IPS-18c (cell line): ENCODE measurements at regions not wholly inside any gene's neighbourhood (a gene's known extent, or its start where the extent isn't known, plus 50 kb on each side); places are given as distances from the start of the nearest gene placed in this dataset.
"Not testable (repeated sequence)": the region's sequence is repeated elsewhere in the genome, so short reads cannot be mapped to it uniquely, and the experiment has no call there.

ENCODE experiments used
- H3K4me3 ChIP-seq: 2 replicates; pipeline ENCODE4 v1.7.0; 2013; ENCODE audit warnings: low read depth, mild to moderate bottlenecking, low read length, moderate library complexity; ENCODE audit not compliant: insufficient read depth
- H3K9me3 ChIP-seq: one replicate; pipeline ENCODE4 v1.6.1; 2013; ENCODE audit warnings: mild to moderate bottlenecking, low read length, moderate library complexity; ENCODE audit not compliant: control insufficient read depth, insufficient read depth

DNA sequence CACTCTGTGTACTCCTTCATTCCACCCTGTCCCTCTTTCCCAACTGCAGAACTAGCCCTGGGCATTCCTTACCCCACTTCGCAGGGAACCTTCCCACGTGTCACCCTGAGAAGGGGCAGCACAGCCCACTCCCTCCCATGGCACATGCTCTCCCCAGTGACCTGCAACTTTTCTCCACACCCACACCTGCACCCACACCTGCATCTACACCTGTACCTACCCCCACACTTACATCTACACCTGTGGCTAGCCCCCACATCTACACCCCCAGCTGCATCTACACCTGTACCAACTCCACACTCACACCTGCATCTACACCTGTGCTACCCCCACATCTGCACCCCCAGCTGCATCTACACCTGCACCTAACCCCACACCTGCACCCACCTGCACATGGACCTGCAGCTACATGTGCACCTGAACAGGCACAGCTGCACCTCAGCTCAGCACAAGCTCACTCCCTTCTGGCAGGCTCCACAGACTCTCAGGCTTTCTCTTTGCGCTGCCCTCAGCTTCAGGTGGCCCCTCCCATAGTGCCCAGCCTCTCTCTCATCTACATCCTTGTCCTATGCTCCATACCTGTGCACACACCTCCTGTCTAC lies 234.1 kb downstream of the TUBA3C start:
- Histone ChIP-seq H3K9me3 (peaks cover 30% of the 10 kb centered on the region), H3K4me3 (no peak overlapping the region; the same call in 1 of the 2 replicates)

DNA sequence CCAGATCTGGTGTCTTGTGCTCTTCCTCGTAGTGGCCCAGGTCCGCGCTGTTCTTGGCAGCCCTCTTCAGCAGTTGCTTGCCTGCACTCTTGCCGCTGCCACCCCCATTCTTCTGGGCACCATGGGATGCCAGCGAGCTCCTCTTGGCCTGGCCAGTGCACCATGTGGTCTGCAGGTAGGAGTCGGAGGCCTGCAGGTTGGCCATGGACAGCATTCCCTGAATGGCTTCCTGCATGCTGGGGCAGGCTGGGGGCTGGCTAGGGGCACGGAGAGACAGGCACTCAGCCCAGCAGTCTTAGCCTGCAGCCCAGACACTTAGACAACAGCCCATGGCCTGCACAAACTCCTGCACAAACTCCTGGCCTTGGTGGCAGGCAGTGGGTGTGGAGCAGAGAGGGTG lies 234.9 kb downstream of the TUBA3C start:
- Histone ChIP-seq H3K4me3 (no peak overlapping the region), H3K9me3 (peaks cover 25% of the 10 kb centered on the region)

DNA sequence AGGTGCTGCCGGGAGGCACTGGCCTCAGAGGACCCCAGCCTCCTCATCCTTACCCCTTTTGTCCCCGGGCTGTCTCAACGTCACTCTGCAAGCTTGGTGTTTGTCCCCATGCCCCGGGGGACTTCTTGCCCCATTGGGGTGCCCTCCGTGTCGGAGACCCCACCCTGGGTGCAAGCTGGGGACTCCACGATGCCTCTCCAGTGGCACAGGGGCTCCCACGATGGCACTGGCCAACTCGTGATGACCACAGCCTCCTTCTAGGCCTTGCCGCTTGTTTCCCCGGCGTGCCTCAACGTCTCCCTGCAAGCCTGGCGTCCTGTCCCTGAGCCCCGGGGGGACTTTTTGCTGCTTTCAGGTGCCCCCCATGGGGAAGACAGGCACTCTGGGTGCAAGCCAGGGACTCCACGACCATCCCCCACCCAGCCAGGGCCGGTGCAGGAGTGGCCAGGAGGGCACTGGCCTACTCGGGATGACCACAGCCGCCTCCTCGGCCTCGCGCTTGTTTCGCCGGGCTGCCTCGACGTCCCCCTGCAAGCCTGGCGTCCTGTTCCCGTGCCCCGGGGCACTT lies 237.0 kb downstream of the TUBA3C start:
- Histone ChIP-seq H3K4me3 (no peak overlapping the region), H3K9me3 (peaks cover 17% of the 10 kb centered on the region)

DNA sequence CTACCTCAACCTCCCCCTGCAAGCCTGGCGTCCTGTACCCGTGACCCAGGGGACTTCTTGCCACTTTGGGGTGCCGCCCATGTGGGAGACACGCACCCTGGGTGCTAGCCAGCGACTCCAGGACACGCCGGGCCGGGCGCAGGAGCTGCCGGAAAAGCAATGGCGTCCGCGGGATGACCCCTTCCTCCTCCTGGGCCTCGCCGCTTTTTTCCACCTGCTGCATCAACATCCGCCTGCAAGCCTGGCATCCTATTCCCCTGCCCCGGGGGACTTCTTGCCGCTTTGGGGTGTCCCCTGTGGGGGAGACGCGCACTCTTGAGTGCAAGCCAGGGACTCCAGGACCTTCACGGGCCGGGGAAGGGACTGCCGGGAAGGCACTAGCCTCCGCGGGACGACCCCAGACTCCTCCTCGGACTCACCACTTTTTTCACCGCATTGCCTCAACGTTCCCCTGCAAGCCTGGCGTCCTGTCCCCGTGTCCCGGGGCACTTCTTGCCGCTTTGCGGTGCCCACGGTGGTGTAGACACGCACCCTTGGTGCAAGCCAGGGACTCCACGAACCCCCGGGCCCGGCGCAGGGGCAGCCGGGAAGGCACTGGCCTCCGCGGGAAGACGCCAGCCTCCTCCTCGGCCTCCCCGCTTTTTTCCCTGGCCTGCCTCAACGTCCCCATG lies 237.8 kb downstream of the TUBA3C start:
- no peak overlapping the region for H3K4me3 ChIP-seq
- peaks cover 12% of the 10 kb centered on the region for H3K9me3 ChIP-seq

DNA sequence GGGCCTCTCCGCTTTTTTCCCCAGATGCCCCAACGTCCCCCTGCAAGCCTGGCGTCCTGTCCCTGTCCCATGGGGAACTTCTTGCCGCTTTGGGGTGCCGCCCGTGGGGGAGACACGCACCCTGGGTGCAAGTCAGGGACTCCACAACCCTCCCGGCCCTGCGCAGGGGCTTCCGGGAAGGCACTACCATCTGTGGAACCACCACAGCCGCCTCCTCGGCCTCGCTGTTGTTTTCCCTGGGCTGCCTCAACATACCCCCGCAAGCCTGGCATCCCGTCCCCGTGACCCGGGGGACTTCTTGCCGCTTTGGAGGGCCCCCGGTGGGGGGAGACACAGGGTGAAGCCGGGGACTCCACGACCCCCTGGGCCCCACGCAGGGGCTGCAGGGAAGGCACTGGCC lies 238.4 kb downstream of the TUBA3C start:
- H3K4me3 ChIP-seq: no peak overlapping the region
- peaks cover 10% of the 10 kb centered on the region for H3K9me3 ChIP-seq

DNA sequence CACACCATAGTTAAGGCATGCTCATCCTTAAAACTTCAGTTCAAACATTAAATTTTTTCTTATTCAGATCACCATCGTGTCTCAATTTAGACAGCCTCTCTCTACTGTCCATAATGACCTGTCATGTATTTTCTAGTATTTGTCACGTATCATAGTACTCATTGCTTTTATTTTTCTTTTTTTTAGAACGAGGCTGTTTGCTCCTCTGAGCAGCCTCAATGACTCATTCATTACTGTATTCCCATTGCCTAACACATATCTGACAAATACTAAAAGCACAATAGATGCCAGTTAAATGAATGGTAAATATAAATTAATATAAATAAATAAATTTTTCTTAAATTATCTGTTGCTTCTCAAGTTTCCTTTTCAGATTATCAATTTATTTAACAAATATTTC lies 245.5 kb downstream of the TUBA3C start:
- H3K9me3 ChIP-seq: peaks cover 8% of the 10 kb centered on the region
- H3K4me3 ChIP-seq: no peak overlapping the region

DNA sequence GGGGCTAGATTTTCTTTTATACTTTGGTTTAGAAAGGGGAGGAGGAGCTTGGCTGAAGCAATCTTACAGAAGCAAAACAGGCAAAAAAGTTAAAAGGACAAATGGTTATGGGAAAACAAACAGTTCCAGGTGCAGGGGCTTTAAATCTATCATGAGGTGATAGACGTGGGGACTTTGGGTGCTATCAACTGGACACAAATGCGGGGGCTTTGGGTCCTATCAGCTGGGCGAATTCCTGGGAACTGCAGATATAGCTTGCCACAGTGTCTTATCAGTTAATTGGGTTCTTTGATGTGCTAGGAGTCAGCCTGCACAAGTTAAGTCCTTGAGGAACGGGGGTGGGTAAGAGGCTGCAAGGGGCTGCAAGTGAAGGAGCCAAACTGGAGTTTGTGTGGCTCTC lies 260.6 kb downstream of the TUBA3C start:
- Histone ChIP-seq H3K4me3 (no peak overlapping the region), H3K9me3 (peaks cover 4% of the 10 kb centered on the region)

DNA sequence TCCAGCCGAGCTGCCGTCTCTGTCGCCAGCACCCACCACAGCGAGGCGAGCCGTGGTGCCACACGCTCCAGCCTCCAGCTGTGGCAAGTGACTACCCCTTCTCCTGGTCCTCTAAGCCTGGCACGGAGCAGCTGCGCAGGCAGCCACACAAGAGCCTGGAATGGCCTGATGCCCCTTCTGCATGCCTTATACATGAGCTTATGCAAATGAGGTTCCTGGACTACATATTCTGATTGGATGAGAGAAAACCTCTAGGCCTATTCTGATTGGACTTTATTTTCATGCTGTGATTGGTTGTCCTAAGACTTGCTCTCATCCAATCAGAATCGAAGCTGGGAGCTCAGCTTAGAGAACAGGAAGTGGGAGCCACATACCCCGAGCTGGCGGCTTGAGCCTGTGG lies 276.5 kb downstream of the TUBA3C start:
- H3K9me3 ChIP-seq: peaks cover 19% of the 10 kb centered on the region
- not testable (repeated sequence) for H3K4me3 ChIP-seq

DNA sequence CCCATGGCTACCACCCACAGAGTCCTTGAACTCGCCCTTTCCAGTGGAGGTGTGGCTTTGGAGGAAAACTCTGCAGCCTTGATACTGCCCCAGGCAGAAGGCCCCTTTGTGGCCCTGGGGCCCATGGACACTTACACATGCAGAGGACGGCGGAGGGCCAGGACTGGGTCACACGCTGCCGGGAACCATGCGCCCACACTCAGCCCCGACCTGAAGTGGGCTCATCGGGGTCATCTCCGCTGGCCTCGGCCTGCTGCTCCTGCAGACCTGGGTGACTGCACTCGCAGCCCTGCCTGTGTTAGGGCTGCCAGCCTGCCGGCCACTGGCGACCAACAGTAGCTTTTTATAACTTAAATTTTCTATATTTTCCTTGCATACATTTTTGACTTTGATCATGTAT lies 286.2 kb downstream of the TUBA3C start:
- not testable (repeated sequence) for H3K4me3 ChIP-seq
- H3K9me3 ChIP-seq: peaks cover 24% of the 10 kb centered on the region

DNA sequence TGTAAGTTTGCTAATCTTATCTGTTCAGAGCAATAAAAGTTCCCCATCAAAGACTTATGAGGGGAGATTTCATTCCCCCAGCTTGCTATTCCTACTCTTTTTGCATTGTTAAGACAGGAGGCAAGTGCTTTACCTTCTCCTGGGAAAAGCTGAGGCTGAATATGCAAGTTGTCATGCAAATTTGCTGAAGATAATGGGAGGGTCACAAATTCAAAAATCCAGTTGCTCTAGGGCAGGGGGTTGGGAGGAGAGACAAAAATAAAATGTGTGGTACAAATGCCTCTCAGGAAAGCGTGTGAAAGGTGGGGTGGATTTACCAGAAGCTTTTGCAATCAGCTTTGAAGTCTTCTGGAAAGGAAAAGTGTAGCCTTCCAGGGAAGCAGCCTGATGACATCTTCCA lies 290.4 kb downstream of the TUBA3C start:
- not testable (repeated sequence) for H3K4me3 ChIP-seq
- peaks cover 21% of the 10 kb centered on the region for H3K9me3 ChIP-seq

DNA sequence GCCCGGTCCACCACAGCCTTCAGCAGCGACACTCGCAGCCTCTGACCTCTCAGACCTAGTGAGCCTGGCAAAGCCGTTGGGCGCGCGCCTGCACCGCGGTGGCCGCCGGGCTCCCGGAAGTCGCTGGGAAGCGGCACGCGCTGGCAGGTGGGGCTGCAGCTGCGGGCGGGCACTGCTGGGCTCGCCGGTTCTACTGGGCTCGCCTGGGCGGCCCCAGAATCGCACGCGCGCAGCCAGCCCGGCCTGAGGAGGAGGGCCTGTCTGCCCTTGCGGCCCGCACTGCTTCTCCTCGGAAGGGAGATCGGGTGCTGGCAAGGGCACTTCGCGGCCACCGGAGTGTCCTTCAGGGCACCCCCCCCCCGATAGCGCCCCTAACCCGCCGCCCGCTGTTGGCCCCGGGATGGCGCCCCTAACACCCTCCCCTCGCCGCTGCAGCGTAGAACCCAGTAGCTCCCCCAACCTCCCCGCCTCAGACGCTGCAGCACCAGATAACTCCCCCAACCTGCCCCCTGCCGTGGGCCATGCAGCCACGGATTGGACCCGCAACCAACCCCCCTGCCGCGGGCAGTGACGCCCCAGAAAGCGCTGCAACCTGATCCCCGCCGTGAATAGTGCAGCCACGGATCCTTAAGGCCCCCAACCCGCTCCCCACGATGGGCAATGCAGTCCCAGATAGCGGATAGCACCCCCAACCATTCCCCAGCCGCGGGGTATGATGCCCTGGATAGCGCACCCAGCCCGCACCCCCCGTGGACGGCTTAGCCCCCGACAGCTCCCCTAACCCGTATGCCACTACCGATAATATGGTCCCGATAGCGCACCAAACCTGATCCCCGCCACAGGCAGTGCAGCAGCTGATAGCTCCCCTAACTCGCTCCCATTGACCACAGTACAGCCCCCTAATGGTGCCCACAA lies 306.5 kb downstream of the TUBA3C start:
- not testable (repeated sequence) for H3K9me3 ChIP-seq, H3K4me3 ChIP-seq

DNA sequence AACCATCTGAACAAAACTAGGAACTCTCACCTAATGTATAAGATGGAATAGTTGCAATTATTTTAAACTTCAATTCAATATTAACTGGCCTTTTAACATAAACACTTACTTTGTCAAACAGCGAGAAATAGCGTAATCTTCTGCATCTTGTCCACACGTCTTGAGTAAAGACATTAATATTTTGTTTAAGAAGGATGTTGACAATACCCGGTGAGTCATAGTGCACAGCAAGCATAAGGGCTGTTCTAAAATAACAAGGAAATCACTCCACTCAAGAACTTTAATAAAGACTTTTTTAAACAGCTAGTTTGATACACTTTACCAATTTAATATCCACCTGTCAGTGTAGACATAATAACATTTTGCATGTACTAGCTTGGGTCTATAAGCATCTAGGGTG lies 311.1 kb downstream of the TUBA3C start:
- H3K4me3 ChIP-seq, H3K9me3 ChIP-seq: not testable (repeated sequence)

DNA sequence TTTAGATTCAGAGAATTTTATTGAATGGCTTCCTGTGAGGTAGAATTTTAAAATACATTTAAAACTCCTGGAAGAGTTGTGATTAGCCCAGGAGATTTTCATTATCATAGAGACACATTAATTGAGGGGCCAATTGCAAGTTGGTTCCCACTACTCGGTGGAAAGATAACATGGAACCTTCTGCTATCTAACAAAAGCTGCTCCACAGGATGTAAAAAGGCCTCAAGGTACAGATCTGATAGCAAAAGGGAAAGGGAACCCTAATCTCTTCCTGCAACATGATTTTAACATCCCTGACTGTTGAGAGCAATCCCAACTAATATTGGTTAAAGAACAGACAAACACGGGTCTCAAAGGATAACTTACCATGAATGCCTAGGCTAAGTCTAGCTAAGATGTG lies 312.3 kb downstream of the TUBA3C start:
- H3K9me3 ChIP-seq, H3K4me3 ChIP-seq: not testable (repeated sequence)

DNA sequence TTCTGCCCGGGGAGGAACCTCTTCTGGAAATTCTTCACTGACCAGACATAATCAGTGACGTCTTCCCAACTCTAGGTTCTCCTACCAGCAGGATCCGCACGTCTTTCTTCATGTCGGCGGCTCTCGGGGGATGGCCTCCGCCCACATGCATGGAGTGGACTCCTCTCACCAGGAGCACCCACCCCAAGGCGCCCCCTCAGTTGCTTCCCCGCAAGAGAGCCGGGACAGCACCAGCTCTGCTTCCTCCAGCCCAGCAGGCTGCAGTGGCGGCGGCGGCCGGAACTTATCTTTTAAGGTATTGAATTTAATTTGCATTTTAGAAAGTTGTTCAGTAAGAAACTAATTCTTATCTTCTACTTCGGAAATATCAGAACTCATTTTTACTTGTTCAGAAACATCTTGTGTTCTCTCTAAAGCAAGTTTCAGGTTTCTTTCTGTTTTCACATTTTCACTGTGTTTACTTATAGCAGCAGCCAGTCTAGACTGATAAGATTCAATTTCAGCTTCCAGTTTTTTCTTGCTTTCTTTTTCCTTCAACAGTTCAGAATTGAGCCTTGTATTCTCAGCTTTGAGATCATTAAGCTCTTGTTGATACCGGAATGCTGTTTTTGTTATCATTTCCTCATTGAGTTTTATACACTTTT lies 343.5 kb downstream of the TUBA3C start:
- H3K4me3 ChIP-seq, H3K9me3 ChIP-seq: not testable (repeated sequence)

DNA sequence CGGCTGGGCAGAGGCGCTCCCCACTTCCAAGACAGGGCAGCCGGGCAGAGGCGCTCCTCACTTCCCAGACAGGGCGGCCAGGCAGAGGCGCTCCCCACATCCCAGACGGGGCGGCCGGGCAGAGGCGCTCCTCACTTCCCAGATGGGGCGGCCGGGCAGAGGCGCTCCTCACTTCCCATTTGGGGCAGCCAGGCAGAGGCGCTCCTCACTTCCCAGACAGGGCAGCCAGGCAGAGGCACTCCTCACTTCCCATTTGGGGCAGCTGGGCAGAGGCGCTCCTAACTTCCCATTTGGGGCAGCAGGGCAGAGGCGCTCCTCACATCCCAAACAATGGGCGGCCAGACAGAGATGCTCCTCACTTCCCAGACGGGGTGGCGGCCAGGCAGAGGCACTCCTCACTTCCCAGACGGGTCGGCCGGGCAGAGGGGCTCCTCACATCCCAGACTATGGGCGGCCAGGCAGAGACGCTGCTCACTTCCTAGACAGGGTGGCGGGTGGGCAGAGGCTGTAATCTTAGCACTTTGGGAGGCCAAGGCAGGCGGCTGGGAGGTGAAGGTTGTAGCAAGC lies 344.4 kb downstream of the TUBA3C start:
- not testable (repeated sequence) for H3K4me3 ChIP-seq, H3K9me3 ChIP-seq

DNA sequence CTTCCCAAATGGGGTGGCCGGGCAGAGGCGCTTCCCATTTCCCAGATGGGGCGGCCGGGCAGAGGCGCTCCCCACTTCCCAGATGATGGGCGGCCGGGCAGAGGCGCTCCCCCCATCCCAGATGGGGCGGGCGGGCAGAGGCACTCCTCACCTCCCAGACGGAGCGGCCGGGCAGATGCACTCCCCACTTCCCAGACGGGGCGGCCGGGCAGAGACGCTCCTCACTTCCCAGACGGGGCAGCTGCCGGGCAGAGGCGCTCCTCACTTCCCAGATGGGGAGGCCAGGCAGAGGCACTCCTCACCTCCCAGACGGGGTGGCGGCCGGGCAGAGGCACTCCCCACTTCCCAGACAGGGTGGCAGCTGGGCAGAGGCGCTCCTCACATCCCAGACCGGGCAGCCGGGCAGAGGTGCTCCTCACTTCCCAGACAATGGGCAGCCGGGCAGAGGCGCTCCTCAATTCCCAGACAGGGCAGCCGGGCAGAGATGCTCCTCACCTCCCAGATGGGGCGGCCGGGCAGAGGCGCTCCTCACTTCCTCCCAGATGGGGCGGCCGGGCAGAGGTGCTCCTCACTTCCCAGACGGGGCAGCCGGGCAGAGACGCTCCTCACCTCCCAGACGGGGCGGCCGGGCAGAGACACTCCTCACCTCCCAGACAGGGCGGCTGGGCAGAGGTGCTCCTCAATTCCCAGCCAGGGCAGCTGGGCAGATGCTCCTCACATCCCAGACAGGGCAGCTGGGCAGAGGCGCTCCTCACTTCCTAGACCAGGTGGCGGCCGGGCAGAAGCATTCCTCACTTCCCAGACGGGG lies 345.0 kb downstream of the TUBA3C start:
- H3K4me3 ChIP-seq, H3K9me3 ChIP-seq: not testable (repeated sequence)
